Activated CD4-positive, alpha-beta T cell treated with anti-CD3 and anti-CD28 coated beads for 4 hours (primary cell): ENCODE measurements at regions not wholly inside any gene's neighbourhood (a gene's known extent, or its start where the extent isn't known, plus 50 kb on each side); places are given as distances from the start of the nearest gene placed in this dataset.
"Not testable (repeated sequence)": the region's sequence is repeated elsewhere in the genome, so short reads cannot be mapped to it uniquely, and the experiment has no call there.

Experiments used
- DNase-seq, 2 donors: peaks; one replicate each; pipeline ENCODE4 v3.0.0-alpha.2; 2020

DNA sequence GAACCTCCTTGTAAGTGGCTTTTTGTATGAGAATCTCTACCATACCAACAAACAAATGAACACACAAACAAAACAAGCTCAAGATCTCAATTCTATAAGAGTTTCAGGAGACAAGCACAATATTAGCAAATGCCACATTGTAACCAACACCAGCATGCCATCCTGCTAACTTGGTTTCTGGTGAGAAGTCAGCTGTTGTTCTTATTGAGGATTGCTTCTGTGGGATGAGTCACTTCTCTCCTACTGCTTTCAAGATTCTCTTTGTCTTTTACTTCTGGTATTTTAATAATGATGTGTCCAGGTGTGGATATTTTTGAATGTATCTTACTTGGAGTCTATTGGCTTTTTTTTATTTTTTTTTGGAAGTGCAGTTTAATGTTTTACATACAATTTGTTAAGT is 131.7 kb downstream of the BCL2L11 start:
- DNase-seq: no peak

DNA sequence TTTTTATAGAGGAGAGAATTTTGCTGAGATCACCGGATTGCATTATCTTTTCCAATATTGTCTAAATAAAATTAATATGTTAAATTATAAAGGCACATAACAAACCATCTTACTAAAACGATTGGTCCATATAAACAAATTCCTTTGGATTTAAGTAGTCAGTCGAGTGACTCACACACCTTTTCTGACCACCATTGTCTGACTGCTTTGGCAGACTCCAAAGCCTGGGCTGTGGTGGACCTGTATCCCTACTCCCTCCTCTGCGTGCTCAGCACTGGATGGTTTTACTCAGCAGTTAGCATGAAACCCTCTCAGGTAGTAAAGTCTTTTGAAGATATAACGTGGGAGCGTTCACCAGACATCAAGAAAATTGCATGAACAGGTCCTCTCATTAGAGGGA is 134.2 kb downstream of the BCL2L11 start:
- not testable (repeated sequence) for DNase-seq

DNA sequence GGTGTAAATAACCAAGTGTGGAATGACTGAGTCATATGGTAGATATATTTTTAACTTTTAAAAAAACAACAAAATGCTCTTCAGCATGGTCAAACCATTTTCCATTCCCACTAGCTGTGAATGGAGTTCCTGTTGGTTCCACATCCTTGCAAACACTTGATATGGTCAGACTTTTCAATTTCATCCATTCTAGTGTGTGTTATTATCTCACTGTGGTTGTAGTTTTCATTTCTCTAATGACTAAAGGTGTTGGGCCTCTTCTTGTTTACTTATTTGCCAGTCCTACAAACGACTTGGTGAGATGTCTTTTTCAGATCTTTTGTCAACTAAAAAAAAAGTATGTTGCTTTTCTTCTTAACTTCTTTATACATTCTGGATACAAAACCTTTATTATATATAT is 135.9 kb downstream of the BCL2L11 start:
- DNase-seq: not testable (repeated sequence)

DNA sequence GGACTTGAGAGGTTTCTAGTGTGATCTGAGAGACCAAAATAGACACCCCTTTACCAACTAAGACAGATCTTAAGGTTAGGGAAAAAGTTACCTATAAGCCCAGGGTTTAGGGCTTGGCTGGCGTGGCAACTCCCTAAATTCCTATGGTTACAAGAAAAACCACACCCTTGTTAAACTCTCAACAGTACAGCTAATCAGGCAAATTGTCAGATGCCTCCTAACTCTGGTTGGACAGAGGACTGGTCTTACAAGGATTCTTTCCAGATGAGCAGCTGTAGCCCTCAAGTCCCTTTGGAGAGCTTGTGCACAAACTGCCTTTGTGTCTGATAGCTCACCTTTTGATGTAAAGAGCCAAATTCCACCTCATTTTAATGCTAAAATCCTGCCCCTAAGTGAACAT is 136.9 kb downstream of the BCL2L11 start:
- not testable (repeated sequence) for DNase-seq

DNA sequence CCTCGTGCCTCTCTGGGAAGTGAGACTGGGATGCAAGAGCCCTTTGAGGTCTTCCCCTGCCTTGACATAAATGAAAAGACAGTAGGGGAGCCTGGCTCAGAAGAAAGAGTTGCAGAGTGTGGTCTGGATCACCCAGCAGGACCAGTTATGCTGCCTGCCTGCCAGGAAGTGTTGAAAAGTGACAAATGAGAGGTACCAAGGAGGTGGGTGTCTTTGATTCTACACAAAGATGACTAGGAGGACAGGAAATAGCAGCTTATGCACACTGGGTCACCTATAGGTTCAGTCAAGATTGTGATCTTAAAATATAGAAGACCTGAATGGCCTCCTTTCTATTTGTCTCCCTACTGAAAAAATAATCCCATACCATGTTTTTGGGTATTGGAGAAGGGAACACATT is 137.6 kb downstream of the BCL2L11 start:
- DNase-seq: not testable (repeated sequence)

DNA sequence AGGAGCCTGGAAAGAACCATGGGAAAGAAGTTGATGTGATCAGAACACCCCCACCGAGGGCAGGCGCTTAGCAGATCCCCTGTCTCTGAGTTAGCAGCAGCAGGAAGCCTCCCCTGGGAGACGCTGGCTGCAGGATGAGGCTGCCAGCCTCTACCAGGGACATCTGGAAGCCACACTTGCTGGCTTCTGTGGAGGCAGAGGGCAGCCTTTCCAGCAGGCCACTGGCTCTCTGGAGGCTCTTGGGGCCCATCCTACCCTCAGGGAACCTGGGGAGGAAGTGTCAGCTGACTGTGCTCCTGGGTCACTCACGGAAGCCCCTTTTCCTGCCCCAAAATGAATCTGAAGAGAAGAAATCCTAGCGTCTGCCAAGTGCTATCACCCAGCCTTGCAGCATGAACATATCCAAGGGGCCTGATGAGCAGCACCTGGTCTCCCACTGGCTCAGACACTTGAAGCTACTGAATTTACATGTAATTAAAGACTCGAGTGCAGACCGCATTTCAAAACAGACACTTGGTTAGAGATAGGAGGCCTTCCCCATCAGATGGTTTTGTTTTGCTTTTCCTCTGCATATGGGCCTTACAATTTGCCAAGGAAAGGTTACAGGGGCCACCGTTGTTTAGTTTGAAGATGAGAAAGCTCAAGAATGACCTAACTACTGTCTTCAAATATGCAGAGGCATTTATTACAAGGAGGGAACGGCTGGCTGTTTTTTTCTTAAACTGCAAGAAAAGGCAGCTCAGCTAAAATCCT is 142.1 kb downstream of the BCL2L11 start:
- DNase-seq: not testable (repeated sequence)

DNA sequence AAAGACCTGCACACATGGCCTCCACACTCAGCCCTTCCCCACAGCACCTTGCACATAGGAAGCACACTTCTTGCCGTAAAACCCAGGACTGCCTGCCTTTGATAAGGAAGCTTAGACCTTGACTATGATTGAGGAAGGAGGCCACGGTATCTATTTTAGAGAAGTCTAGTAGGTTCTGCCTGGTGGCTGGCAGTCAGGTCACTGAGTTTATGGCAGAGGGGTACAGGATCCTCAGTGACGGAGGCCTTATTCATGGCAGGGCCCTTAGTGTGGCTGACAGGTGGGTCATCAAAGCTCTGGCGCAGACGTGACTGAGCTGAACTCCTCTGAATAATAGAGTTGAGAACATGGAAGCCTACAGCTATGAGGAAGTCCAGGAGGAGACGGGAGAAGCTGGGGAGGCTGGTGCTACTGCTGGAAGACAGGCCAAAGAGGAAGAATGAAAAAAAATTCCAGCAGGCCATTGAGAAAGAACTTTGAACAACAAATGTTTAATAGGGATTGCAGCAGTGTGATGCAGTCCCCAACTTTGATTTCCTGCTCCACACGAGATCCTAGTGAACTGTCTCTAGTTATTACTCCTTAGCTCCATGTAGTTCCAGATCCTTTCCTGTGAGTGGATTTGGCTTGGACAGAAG is 142.8 kb downstream of the BCL2L11 start:
- DNase-seq: not testable (repeated sequence)

DNA sequence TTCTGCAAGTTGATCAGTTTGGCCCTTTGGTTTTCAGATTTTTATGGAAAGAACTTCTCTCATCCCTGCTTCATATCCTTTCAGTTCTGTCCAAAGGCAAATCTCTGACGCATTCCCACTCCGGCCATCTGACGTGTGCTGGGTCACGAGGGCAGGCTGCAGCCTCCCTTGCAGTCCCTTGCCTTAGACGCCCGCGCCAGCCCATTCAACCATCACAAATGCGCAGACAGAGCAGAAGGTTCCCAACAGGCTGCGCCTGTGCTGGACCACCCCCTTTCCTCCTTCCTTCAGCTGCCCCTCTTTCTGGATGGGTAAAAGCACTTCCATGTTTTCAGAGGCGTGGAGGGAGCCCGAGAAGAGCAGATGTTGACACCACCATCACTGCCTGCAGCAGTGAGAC is 144.2 kb downstream of the BCL2L11 start:
- not testable (repeated sequence) for DNase-seq

DNA sequence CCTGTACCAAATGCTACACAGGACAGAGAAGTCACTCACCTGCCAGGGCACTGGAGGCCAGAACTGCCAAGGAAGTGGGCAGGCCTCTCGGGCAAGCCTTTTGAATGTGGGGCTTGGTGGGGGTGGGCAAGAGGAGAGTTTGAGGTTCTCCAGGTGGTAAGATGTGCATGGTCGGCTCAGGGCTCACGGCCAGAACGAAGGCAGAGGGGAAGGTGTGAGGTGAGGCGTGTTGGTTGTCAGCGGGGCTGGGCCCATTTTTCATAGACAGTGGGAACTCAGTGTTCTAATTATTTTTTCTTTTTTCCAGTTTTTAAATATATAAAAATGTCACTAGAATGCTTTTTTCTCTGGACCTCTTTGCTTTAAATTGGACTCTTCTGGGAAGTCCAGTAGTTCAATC is 145.8 kb downstream of the BCL2L11 start:
- DNase-seq: not testable (repeated sequence)

DNA sequence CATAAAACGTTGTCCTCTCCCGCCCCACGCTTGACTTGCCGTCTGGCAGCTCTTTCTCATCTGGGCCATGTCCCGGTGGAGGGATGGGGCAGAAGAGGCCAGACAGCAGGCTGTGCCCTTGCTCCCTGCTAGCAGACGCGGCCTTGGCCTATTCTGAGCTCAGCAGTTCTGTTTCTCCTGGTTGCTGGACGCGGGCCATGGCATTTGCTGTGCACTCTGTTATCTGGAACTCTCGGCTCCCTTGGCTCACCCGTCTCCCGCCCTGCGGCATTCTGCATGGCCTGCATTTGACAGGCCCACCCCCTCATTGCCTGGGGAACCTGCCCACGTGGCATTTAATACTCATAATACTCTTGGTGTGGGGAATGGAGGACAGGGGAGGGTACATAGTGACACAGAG is 146.3 kb downstream of the BCL2L11 start:
- not testable (repeated sequence) for DNase-seq

DNA sequence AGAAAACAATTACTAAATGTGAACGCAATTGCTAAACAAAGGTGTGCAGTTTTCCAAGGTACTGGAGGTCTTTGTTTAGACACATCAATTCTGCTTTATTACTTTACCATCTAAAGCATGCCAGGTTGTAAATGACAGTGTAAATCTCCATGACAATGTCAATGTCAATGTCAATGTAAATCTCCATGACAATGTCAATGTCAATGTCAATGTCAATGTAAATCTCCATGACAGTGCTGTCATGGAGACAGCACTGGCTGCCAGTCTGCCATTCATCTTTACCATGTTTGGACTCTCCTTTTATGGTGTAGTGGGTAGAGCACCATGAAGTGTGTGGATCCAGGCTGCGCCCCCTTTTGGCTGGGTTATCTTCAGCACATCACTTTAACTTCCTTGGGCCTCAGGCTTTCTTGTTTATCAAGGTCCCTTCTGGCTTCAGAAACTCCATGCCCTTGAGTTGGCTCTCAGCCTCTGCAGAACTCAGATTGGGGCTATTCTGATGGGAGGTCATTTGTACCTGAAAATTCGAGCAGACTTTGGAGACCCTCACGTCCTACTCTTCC is 149.1 kb downstream of the BCL2L11 start:
- DNase-seq: not testable (repeated sequence)

DNA sequence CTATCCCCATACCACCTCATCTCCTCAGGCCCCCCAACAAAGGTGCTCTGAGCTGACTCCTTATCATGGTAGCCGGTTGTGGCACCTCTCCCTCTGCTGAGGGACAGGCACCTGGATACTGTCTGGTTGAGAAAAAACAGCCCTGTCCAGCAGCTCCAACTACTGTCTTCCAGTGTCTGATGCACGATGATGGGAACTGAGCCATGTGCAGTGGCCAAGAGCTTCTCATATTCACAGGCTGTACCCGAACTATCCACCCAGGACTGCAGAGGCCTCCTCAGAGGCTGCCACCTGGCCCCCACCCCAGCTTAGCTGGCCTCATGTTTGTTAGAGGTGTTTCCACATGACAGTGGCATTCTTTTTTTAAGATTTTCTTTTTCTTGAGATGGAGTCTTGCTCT is 149.9 kb downstream of the BCL2L11 start:
- DNase-seq: not testable (repeated sequence)

DNA sequence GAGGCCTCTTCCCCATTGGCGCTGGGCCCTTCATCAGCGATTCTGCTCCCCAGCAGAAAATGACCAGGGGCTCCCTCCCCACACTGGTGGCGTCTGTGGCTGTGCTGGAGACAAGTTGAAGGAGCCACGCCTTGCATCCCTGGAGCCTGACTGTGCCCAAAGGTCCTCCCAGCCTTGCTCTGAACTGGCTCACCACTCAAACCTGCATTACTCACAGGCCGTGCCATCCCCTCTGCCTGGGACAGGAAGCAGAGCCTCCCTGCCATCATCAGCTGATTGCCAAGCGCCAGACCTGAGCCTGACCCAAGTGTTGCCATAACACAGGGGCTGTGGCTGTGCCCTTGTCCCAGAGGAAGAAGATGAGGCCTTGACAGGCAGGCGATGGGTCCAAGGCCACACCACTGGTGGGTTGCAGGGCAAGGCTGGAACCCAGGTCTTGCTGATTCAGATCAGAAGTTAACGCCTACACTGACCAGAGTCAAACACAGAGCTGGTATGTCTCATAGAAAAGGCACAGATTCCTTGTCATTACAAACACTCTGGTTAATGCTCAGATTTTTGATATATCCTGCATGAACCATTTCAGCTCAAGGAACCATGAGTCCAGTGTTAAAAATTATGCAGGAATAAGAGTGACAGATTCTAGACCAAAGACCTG is 151.1 kb downstream of the BCL2L11 start:
- DNase-seq: not testable (repeated sequence)

DNA sequence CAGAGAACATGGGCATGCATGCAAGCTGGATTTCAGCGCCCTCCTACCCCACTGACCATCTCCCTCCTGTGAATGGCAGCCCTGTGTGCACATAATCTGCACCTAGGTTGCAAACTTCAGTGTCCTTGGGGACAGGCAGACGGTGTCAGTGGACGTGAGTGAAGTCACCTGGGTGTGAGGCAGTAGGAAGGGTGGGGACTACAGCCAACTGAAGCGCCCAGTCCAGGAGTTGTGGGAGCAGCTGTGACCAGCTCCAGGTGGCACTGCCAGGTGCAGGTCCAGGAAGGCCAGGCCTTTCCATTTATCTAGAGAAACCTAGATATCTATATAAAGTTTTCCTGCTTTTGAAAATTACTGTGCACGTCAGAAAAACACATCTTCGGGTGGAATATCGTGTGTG is 152.3 kb downstream of the BCL2L11 start:
- not testable (repeated sequence) for DNase-seq

DNA sequence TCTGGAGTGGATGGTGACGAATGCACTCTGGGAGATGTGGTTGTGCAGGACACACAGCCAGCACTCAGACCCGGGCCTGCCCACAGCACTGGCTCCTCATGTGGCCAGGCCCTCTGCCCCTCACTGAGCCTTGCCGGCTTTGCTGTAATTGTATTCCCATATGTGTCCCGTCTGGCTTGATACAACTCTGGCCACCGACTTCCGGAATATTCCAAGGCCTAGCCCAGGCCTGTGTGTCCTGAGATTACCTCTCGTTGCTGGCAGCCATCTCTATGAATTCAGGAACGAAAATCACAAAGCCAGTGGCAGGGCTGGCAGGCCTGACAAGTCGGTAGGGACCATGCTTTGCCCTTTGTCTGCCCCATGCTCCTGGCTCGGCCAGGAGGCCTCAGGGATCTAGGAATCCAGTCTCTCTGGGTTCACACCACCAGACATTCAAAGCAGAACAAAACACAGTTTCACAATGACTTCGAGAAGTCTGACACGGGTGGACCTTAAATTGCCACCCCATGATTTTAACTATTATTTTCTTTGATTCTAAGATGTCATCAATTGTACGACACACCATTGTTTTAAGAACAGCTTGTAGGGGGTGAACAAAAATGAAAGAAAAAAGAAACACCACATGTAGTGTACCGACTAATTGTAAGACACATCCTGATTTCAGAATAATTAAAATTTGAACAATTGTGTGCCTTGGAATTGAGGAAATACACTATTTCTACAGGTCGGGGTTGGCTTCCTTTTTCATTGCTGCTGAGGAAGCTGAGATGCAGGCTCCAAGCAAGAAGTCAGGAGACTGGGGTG is 154.5 kb downstream of the BCL2L11 start:
- not testable (repeated sequence) for DNase-seq

DNA sequence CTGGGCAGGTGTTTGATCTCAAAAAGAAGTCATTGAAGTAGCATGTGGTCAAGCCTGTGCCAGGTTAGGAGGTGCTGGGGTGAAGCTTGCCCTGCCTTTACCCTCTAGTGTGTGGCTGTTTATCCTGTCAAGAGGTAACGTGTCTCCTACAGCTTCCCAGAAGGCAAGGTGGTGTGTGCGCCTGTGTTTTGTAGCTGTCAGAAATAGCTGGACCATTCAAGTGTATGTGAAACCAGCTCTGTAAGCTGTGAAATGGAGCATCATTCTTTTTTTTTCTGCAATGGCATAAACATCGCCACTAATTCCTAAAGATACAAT is 155.1 kb downstream of the BCL2L11 start:
- not testable (repeated sequence) for DNase-seq

DNA sequence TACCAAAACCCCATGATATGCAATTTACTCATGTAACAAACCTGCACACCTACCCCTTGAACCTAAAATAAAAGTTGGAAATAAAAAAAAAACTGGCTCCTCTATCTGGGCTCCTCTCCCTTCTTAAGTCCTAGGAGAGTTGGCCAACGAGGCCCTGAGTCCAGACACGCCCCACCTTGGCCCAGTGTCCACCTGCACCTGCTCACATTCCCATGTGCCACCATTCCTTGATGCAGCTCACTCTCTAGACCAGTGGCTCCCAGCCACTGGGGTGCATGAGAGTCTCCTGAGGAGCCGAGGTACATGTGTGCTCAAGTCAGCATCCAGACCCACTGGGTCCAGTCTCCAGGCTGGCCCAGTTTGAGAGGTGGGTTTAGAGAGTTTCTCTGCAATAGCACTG is 157.4 kb downstream of the BCL2L11 start:
- not testable (repeated sequence) for DNase-seq

DNA sequence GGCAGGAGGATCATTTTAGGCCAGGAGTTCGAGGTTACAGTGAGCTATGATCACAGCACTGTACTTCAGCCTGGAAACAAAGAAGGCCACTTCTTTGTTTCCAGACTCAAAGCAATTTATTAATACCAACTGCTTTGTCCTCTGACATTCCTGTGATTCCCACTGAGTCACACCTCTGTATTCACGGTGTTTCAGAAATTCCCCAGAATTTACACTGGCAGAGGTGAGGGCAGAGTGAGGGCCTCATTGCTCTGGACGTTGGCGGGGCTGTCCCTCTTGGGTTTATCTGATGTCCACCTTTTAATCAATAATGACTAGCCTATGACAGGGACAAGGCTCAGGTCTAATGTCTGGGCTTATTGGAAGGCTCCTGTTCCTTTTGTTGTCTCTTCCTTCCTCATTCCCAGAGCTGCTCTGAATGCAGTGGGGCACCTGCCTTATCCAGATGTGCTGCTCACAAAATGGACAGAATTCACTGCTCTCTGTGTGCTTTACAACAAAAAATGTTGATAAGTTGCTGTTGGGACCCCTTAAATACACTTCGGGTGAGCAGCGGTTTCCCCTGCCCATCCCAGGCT is 160.1 kb downstream of the BCL2L11 start:
- not testable (repeated sequence) for DNase-seq

DNA sequence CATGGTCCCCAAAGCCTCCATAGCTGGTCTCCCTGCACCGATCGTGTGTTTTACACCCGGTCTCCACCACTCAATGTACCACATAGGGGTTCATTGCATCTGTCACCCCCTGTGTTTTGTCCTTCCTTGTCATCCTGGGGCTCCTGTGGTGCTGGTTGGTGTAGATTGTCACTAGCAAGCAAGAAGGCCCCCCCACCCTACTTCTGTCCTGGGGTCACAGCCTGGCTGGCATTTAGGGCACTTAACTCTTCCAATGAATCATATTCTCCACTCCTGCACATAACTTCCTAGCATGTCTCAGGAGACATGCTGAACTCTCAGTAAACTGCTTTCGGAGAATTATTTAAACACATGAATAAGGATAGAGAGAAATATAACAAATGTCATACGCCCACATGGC is 161.4 kb downstream of the BCL2L11 start:
- not testable (repeated sequence) for DNase-seq

DNA sequence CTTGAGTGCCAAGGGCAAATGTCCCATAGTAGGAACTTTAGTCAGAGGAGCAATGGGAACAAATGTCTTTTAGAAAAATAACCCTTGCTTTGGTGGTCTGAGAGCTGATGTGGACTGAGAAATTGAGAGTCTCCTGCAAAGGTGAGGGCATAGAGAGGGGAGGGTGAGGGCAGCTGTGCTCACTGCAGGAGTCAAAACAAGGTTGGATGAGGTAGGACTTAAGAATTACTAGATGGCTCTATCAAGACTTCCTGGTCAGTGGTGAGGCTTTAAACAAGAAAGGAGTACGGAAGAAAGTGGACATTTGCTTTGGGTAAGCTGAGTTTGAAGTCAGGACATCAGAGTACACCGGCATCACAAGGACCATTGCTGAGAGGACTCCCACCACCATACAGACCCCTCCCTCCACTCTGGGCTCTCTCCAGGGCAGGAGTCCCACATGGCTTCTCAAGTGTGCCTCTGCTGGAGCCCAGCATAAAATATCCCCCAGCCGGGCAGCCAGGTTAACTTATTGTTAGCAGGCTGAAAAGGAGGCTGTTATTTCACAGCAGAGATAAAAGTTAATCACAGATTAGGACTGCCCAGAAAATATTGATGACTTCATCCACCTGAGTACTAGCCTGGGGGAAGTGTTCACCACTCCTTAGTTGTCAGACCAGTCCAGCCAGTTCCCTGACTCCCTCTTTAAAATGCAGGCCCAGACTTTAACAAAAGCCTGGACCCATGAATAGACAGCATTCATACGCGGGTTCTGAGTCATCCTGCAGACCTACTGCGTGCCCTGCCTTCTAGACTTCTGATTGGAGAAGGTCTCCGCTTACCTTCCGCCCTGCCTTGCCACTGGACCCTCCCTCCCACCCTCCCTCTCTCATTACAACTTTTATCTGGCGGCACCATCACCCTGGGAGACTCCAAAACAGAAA is 167.2 kb downstream of the BCL2L11 start:
- DNase-seq: not testable (repeated sequence)

DNA sequence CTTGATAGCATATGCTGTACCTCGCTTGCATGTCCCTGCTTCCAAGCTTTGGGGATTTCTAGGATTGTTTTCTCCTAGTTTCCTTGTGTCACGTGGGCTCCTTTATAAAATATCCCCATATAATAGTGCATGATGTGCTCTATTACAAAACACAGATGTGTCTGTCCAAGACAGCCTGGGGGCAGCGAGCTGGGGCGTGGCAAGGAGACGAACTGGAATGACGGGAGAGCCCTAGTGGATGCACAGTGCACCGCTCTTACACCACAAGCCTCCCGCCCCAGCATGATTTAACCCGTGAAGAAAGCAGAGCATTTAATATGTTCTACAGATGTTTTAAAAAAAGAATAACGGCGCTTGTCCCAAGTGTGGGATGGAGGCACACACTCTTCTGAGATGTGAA is 169.7 kb downstream of the BCL2L11 start:
- DNase-seq: not testable (repeated sequence)
